ENCODE measurements at regions not wholly inside any gene's neighbourhood (a gene's known extent, or its start where the extent isn't known, plus 50 kb on each side); places are given as distances from the start of the nearest gene placed in this dataset.

DNA sequence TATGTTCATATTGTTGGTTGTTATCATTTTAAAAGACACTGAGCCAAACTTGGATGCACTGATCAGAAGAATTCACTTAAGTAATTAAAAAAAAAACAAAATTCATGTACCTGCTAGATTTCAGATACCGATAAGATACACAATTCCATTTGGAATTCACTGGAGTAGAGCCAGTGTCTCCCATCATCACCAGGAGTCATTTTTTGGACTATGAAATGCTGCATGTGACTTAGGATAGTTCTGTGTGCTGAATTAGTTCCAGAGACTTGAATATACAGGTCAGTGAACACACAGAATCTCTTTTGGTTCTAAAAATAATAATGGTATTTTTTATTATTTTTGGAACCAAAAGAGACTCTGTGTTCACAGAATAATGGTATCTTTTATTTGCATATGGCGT, 482.6 kb upstream of the PIK3R1 start:
- TF ChIP-seq CTCF (optimal IDR thresholded peaks at IDR 0.05 in 1 of 3, IDR thresholded peaks at IDR 0.05 in 1 of 3, conservative IDR thresholded peaks at IDR 0.05 in 1 of 3; ENCODE audit: extremely low read depth in 1 of 3, insufficient read depth in 2 of 3, low read length in 3 of 3) = no peak
- no peak for TF ChIP-seq EZH2 (IDR thresholded peaks at IDR 0.05; ENCODE audit: low read length)
